Hepatocyte (in vitro differentiated cells): ENCODE measurements at regions not wholly inside any gene's neighbourhood (a gene's known extent, or its start where the extent isn't known, plus 50 kb on each side); places are given as distances from the start of the nearest gene placed in this dataset.

Experiments used
- CTCF ChIP-seq: fragments of 200-600 bp; sonication (generic); IDR thresholded peaks from 2 replicates; pipeline ENCODE4 v1.5.1; 2016; ENCODE audit warnings: antibody characterized with exemption, mild to moderate bottlenecking; ENCODE audit not compliant: poor library complexity
- EZH2 ChIP-seq: fragments of 200-600 bp; sonication (generic); IDR thresholded peaks from 2 replicates; pipeline ENCODE4 v1.6.1; 2016; ENCODE audit warnings: antibody characterized with exemption, mild to moderate bottlenecking, borderline replicate concordance
- EZH2phosphoT487 ChIP-seq: fragments of 200-600 bp; sonication (generic); IDR thresholded peaks from one replicate; pipeline ENCODE4 v1.6.1; 2018; ENCODE audit warnings: antibody characterized with exemption, mild to moderate bottlenecking, low read depth, moderate library complexity; ENCODE audit not compliant: unreplicated experiment, severe bottlenecking

GRCh38 chr3:194952841-194953241, 267.2 kb downstream of the FAM43A start:
- TF ChIP-seq CTCF (no peak), EZH2phosphoT487 (no peak), EZH2 (no peak)
